GM12865 (cell line): ENCODE measurements at regions not wholly inside any gene's neighbourhood (a gene's known extent, or its start where the extent isn't known, plus 50 kb on each side); places are given as distances from the start of the nearest gene placed in this dataset.

Experiments
- DNase-seq: peaks from one replicate; pipeline ENCODE4 v3.0.0; 2010; ENCODE audit warnings: low read depth
- H3K4me3 ChIP-seq: 2 replicates; pipeline ENCODE4 v1.5.1; 2011; ENCODE audit warnings: mild to moderate bottlenecking, low read depth, low read length, control low read depth
- CTCF ChIP-seq: IDR thresholded peaks from 2 replicates; pipeline ENCODE4 v1.5.1; 2011; ENCODE audit warnings: low read length, control low read depth, low read depth, inconsistent platforms; ENCODE audit not compliant: insufficient read depth; ENCODE audit errors: missing control alignments

- TF ChIP-seq CTCF, result no peak
- H3K4me3 ChIP-seq, result no peak overlapping the region
- no peak for DNase-seq
Observed at GRCh38 chr1:232428786-232429530, 201.0 kb downstream of the SIPA1L2 start.

- TF ChIP-seq CTCF, result no peak
- no peak for DNase-seq
- no peak overlapping the region for H3K4me3 ChIP-seq
Observed at GRCh38 chr1:232428036-232428645, 201.8 kb downstream of the SIPA1L2 start.

GRCh38 chr1:232426801-232427200 is 203.1 kb downstream of the SIPA1L2 start:
- H3K4me3 ChIP-seq, result no peak overlapping the region
- no peak for TF ChIP-seq CTCF
- no peak for DNase-seq

- DNase-seq, result no peak
- H3K4me3 ChIP-seq, result no peak overlapping the region
- no peak for TF ChIP-seq CTCF
Observed at GRCh38 chr1:232425421-232425820, 204.5 kb downstream of the SIPA1L2 start.

GRCh38 chr1:232423591-232423990 is 206.3 kb downstream of the SIPA1L2 start:
- DNase-seq, result no peak
- no peak overlapping the region for H3K4me3 ChIP-seq
- TF ChIP-seq CTCF, result no peak

- no peak overlapping the region for H3K4me3 ChIP-seq
- TF ChIP-seq CTCF, result no peak
- DNase-seq, result no peak
Observed at GRCh38 chr1:232422898-232423297, 207.0 kb downstream of the SIPA1L2 start.
